AML-193 (cell line): ENCODE measurements at regions not wholly inside any gene's neighbourhood (a gene's known extent, or its start where the extent isn't known, plus 50 kb on each side); places are given as distances from the start of the nearest gene placed in this dataset.
"Not testable (repeated sequence)": the region's sequence is repeated elsewhere in the genome, so short reads cannot be mapped to it uniquely, and the experiment has no call there.

ENCODE experiments used
- DNase-seq, 2 experiments: peaks; one replicate each; lab custom pipeline; 2025; lab: John Stamatoyannopoulos, UW

GRCh38 chr22:47354668-47355387, 592.4 kb downstream of the TBC1D22A start:
- no peak for DNase-seq

- DNase-seq: no peak
These were observed 590.7 kb downstream of the TBC1D22A start for GRCh38 chr22:47352920-47353700.

- no peak for DNase-seq
These were observed 589.6 kb downstream of the TBC1D22A start for GRCh38 chr22:47351836-47352579.

GRCh38 chr22:47346287-47346686, 583.8 kb downstream of the TBC1D22A start:
- DNase-seq: not testable (repeated sequence)

- DNase-seq: no peak
These were observed 582.6 kb downstream of the TBC1D22A start for GRCh38 chr22:47345025-47345424.

- DNase-seq: no peak
These were observed 582.0 kb downstream of the TBC1D22A start for GRCh38 chr22:47344414-47344813.

GRCh38 chr22:47343611-47344010, 581.2 kb downstream of the TBC1D22A start:
- DNase-seq: no peak

GRCh38 chr22:47342446-47342845, 580.0 kb downstream of the TBC1D22A start:
- DNase-seq: no peak

- DNase-seq: no peak
These were observed 579.0 kb downstream of the TBC1D22A start for GRCh38 chr22:47341464-47341863.

GRCh38 chr22:47340851-47341436, 578.5 kb downstream of the TBC1D22A start:
- DNase-seq: no peak

- DNase-seq: no peak
These were observed 574.7 kb downstream of the TBC1D22A start for GRCh38 chr22:47337161-47337621.

- DNase-seq: no peak
These were observed 573.5 kb downstream of the TBC1D22A start for GRCh38 chr22:47335958-47336357.

- no peak for DNase-seq
These were observed 573.0 kb downstream of the TBC1D22A start for GRCh38 chr22:47335460-47335859.

GRCh38 chr22:47334601-47335000, 572.2 kb downstream of the TBC1D22A start:
- no peak for DNase-seq

GRCh38 chr22:47333625-47334024, 571.2 kb downstream of the TBC1D22A start:
- no peak for DNase-seq

GRCh38 chr22:47332246-47332980, 570.0 kb downstream of the TBC1D22A start:
- DNase-seq: no peak

- DNase-seq: no peak
These were observed 569.3 kb downstream of the TBC1D22A start for GRCh38 chr22:47331750-47332149.

GRCh38 chr22:47329727-47330650, 567.5 kb downstream of the TBC1D22A start:
- DNase-seq: no peak

GRCh38 chr22:47328550-47329243, 566.2 kb downstream of the TBC1D22A start:
- no peak for DNase-seq

GRCh38 chr22:47327241-47327640, 564.8 kb downstream of the TBC1D22A start:
- no peak for DNase-seq
